Inferior parietal cortex (tissue), 1 donor: ENCODE measurements at regions not wholly inside any gene's neighbourhood (a gene's known extent, or its start where the extent isn't known, plus 50 kb on each side); places are given as distances from the start of the nearest gene placed in this dataset.

Experiments
- DNase-seq: peaks from one replicate; pipeline ENCODE4 v3.0.0-alpha.2; 2016; ENCODE audit errors: extremely low spot score

DNA sequence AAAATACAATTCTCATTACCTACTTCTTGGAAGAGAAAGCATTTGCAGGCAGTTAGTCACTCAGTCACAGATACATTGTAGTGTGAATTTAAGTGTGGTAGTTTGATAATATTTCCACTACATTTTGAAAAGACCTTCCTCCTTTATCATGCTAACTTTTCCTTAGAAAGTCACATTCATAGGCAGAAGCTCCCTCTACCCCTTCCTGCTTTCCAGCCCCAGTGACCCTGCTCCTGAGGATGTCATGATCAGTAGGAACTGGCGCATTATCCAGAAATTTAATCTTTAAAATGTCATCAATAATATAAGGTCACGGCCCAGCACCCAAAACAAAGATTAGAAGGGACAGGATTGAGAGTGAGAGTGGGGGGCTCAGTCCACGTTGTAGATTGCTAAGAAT is 707.4 kb upstream of the STXBP6 start:
- no peak for DNase-seq

DNA sequence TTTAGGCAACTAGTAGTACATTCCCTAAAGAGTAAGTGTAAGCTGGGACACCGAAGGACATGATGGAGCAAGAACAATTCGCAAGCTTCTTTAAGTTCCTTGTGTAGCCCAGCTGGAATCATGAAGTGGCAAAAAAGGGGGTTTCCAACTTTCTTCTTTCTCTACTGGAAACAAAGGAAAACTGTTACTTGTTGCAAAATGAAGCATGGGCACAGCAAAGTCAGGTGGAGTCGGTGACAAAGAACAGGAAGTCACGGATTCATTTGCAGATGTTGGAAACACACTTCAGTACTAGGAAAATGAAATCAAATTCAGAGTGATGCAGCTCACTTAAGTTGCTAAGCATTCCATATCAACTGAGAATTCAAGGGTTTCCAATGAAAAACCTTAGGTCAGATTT is 706.9 kb upstream of the STXBP6 start:
- no peak for DNase-seq

DNA sequence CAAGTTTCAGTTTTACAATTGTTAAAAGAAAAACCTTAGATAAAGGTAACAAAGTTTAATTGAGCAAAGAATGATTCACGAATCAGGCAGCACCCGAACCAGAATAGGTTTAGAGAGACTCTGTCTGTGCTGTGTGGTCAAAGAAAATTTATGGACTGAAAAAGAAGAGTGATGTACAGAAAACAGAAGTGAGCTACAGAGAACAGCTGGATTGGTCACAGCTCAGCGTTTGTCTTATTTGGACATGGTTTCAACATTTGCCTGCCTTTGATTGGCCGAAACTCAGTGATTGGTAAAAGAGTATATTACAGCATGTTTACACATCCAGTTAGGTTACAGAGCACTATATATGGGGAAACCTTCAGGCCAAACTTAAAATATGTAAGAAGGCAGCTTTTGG is 703.2 kb upstream of the STXBP6 start:
- no peak for DNase-seq

DNA sequence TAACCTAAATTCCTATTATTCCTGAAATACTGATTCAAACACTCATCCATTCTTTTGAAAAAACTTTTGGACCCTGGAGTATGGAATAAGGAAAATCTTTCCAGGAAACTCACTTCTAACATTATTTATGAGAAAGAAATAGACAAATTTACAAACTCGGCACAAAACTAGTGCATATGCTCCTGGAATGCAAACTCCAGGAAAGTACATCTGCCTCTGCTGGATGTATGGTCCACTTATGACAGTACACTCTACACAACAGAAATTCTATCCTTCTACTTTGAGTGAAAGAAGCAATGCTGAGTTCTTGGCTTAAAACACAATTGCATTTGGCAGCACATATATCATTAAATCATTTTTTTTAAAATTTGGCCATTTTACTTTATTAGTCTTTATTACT is 700.5 kb upstream of the STXBP6 start:
- no peak for DNase-seq
